HG03064 (cell line): ENCODE measurements at regions not wholly inside any gene's neighbourhood (a gene's known extent, or its start where the extent isn't known, plus 50 kb on each side); places are given as distances from the start of the nearest gene placed in this dataset.
"Not testable (repeated sequence)": the region's sequence is repeated elsewhere in the genome, so short reads cannot be mapped to it uniquely, and the experiment has no call there.

ENCODE experiments used
- ATAC-seq: cut with Tn5 transposase; IDR thresholded peaks from one replicate; pipeline ENCODE4 v1.9.1; 2021; ENCODE audit warnings: low read depth; ENCODE audit not compliant: unreplicated experiment

GRCh38 chr6:86629123-86629522 is 308.2 kb upstream of the HTR1E start:
- ATAC-seq, result no peak

- no peak for ATAC-seq
Observed at GRCh38 chr6:86619428-86619827, 317.9 kb upstream of the HTR1E start.

- no peak for ATAC-seq
Observed at GRCh38 chr6:86615299-86615698, 322.0 kb upstream of the HTR1E start.

- ATAC-seq, result no peak
Observed at GRCh38 chr6:86609549-86610388, 327.6 kb upstream of the HTR1E start.

GRCh38 chr6:86603364-86603763 is 334.0 kb upstream of the HTR1E start:
- not testable (repeated sequence) for ATAC-seq

GRCh38 chr6:86602093-86602492 is 335.2 kb upstream of the HTR1E start:
- not testable (repeated sequence) for ATAC-seq

GRCh38 chr6:86598969-86599368 is 338.4 kb upstream of the HTR1E start:
- not testable (repeated sequence) for ATAC-seq

GRCh38 chr6:86595641-86596040 is 341.7 kb upstream of the HTR1E start:
- ATAC-seq, result no peak

- no peak for ATAC-seq
Observed at GRCh38 chr6:86586195-86586594, 351.1 kb upstream of the HTR1E start.

GRCh38 chr6:86581833-86582232 is 355.5 kb upstream of the HTR1E start:
- ATAC-seq, result no peak

GRCh38 chr6:86563197-86563596 is 374.1 kb upstream of the HTR1E start:
- no peak for ATAC-seq

- ATAC-seq, result no peak
Observed at GRCh38 chr6:86558318-86558717, 379.0 kb upstream of the HTR1E start.

- no peak for ATAC-seq
Observed at GRCh38 chr6:86537292-86537861, 400.0 kb upstream of the HTR1E start.

GRCh38 chr6:86536121-86536520 is 401.2 kb upstream of the HTR1E start:
- ATAC-seq, result no peak

GRCh38 chr6:86535100-86535499 is 402.2 kb upstream of the HTR1E start:
- no peak for ATAC-seq

- ATAC-seq, result no peak
Observed at GRCh38 chr6:86529635-86530034, 407.7 kb upstream of the HTR1E start.

GRCh38 chr6:86526238-86526637 is 411.1 kb upstream of the HTR1E start:
- no peak for ATAC-seq

- ATAC-seq, result no peak
Observed at GRCh38 chr6:86516087-86516486, 421.2 kb upstream of the HTR1E start.

- ATAC-seq, result no peak
Observed at GRCh38 chr6:86511962-86512361, 425.4 kb upstream of the HTR1E start.

- no peak for ATAC-seq
Observed at GRCh38 chr6:86508230-86508629, 429.1 kb upstream of the HTR1E start.

GRCh38 chr6:86502497-86502896 is 434.8 kb upstream of the HTR1E start:
- no peak for ATAC-seq

- no peak for ATAC-seq
Observed at GRCh38 chr6:86500035-86500434, 437.3 kb upstream of the HTR1E start.
